Hematopoietic multipotent progenitor cell (in vitro differentiated cells): ENCODE measurements at regions not wholly inside any gene's neighbourhood (a gene's known extent, or its start where the extent isn't known, plus 50 kb on each side); places are given as distances from the start of the nearest gene placed in this dataset.
"Not testable (repeated sequence)": the region's sequence is repeated elsewhere in the genome, so short reads cannot be mapped to it uniquely, and the experiment has no call there.

Source experiments
- DNase-seq, 3 donors: peaks; one replicate each; pipeline ENCODE4 v3.0.0-alpha.2; 2011 to 2015; ENCODE audit warnings: low read depth in 2 of 3, low spot score in 2 of 3

- peak in 1 of 3 donors; percentile 25 for DNase-seq
Observed at GRCh38 chr13:67520886-67521285, 290.8 kb upstream of the PCDH9 start.

- peak in 1 of 3 donors; percentile 8 for DNase-seq
Observed at GRCh38 chr13:67519356-67519755, 289.2 kb upstream of the PCDH9 start.

GRCh38 chr13:67518785-67519184, 288.6 kb upstream of the PCDH9 start:
- DNase-seq = no peak

- DNase-seq = no peak
Observed at GRCh38 chr13:67515895-67516294, 285.8 kb upstream of the PCDH9 start.

DNA sequence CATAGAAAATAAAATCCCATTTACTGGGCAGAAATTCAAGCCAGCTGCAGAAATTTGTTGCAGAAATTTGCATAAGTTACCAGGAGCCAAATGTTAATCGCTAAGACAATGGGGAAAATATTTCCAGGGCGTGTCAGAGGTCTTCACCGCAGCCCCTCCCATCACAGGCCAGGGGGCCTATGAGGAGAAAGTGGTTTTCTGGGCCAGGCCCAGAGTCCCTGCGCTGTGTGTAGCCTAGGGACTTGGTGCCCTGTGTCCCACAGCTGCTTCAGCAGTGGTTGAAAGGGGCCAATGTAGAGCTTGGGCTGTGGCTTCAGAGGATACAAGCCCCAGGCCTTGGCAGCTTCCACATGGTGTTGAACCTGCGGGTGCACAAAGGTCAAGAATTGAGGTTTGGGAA, 278.9 kb upstream of the PCDH9 start:
- DNase-seq = no peak

GRCh38 chr13:67508275-67508674, 278.1 kb upstream of the PCDH9 start:
- not testable (repeated sequence) for DNase-seq

- DNase-seq = no peak
Observed at GRCh38 chr13:67506407-67506806, 276.3 kb upstream of the PCDH9 start.

- DNase-seq = no peak
Observed at GRCh38 chr13:67505376-67505775, 275.2 kb upstream of the PCDH9 start.

- no peak for DNase-seq
Observed at GRCh38 chr13:67498948-67499347, 268.8 kb upstream of the PCDH9 start.

DNA sequence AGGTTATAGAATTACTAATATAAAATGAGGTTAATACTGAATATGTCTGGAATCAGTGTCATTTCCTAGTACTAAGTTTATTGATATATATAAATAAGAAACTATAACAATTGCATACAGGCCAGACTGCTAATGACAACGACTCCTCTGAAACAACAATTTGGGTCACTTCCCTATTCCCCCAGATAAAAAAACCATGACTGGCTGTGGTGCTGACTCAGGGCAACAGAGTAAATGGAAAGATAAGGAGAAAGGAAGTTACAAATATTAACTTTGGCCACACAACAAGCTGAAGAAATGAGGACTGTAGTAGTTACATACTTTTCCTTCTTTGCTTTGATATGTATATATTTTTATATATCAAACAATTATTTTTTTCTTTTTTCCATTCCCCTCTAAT, 263.7 kb upstream of the PCDH9 start:
- peak in 2 of 3 donors; percentile 73 to 91 for DNase-seq

DNA sequence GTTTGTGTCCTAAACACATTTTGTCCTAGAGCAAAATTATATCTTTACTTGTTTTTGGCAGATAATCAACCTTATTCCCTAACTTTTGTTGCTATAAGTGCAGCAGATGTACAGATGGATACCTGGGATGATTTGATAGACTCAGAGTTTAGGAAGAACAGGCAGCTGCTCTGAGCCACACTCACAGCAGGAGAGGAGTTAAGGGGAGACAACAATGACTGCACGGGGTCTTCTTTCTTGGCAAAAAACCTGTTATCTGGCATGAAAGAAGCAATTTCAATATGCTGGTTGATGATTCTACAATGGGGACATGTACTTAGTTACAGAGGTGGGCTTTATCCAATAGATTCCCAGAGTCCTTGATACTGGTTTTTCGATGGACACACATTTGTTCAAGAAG, 258.9 kb upstream of the PCDH9 start:
- DNase-seq = no peak

GRCh38 chr13:67481445-67481844, 251.3 kb upstream of the PCDH9 start:
- DNase-seq = no peak

- DNase-seq = no peak
Observed at GRCh38 chr13:67474115-67474514, 244.0 kb upstream of the PCDH9 start.

DNA sequence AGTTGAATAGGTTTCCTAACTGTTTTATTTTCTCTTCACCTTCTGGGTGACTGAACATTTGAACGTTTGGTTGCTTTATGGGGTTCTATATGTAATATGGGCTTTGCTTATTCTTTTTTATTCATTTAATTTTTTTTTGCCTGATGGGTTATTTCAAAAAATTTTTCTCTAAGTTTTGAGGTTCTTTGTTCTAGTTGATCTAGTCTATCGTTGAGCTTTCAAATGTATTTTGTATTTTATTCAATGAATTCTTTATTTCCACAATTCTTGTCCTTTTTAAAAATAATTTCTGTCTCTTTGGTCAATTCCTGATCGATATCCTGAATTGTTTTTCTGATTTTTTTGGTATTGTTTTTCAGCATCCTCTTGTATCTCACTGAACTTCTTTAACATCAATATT, 239.5 kb upstream of the PCDH9 start:
- no peak for DNase-seq

GRCh38 chr13:67466569-67466968, 236.4 kb upstream of the PCDH9 start:
- no peak for DNase-seq

- no peak for DNase-seq
Observed at GRCh38 chr13:67464154-67464553, 234.0 kb upstream of the PCDH9 start.

DNA sequence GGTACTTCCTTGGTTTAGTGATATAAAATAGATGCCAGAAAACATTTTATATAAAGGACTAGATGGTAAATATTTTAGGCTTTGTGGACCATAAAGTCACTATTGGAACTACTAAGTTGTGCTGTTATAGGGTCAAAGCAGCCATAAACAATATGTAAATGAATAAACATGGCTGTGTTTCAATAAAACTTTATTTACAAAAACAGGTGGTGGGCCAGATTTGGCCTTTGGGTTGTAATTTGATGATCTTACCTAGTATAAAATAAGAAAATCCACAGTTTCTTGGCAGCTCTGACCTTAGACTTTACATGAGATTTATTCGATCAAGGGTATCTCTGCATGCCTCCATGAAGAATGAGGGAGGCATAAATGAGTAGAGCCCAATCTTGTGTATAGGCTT, 232.0 kb upstream of the PCDH9 start:
- no peak for DNase-seq

DNA sequence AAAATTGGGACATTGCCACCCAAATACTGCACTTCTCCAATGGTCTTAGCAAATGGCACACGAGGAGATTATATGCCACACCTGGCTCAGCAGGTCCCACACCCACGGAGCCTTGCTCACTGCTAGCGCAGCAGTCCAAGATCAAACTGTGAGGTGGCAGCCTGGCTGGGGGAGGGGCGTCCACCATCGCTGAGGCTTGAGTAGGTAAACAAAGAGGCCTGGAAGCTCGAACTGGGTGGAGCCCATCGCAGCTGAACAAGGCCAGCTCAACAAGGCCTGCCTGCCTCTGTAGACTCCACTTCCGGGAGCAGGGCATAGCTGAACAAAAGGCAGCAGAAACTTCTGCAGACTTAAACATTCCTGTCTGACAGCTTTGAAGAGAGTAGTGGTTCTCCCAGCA, 222.4 kb upstream of the PCDH9 start:
- DNase-seq = not testable (repeated sequence)

DNA sequence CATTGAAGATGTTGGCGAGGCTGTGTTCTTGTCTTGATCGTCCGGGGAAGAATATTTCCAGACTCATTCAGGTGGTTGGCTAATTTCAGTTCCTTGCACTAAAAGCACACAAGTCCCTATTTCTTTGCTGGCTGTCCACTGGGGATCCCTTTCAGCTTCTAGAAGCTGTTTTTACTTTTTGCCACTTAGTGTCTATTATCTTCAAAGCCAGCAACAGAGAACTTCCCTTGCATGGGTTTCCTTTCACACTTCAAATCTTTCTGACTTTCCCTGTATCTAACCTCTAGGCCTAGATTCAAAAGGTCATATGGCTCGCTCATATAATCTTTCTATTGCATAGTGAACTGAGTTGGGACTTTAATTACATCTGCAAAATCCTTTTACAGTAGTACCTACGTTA, 215.3 kb upstream of the PCDH9 start:
- peak in 1 of 3 donors; percentile 52 for DNase-seq

DNA sequence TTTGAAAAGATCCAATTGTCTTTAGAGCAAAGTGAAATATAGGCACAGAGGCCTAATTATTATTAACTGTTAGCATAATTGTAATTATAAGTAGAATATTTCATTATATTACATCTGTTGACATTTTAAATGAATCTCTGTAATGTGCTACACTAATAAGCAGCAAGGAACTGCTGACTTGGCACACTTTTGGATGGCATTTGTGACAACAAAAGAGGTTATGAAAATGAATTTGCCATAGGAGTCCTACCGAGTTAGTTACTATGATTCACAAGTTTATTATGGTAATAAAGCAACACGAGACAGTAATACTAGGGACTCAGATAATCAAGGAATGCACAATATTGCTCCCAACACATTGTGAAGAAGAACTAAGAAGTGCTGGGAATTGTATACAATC, 213.8 kb upstream of the PCDH9 start:
- DNase-seq = no peak

DNA sequence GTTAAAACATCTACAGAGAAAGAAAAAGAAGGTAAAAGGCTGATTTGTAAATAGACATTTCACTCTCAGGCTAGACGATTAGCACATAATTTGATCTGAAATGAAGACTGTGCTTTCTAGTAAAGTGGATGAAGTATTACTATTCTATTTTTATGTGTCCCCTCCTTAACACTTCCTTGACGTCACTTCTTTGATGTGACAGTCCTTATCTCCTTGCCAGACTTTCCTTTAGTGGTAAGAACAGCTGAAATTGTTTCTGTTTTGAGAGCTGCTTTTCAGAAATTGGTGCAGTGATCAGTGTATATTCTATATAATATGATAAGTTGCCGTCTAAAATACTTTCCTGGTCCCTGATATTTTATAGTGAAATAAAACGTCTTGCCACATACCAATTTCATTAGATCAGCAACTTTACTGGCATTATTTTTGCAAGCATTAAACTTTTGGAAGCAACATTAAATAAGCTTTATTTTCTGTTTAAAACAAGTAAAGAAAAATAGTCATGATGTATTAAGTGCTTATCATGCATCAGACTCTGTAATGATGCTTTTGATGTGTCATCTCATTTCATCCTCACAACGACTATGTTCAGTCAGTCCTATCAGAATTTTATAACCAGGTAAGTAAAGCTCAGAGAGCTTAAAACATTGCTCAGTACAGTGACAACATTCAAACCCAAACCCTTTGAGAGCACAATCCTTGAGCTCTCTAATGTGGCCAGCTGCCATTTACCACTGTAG, 210.3 kb upstream of the PCDH9 start:
- DNase-seq = peak in 2 of 3 donors; percentile 80 to 93

DNA sequence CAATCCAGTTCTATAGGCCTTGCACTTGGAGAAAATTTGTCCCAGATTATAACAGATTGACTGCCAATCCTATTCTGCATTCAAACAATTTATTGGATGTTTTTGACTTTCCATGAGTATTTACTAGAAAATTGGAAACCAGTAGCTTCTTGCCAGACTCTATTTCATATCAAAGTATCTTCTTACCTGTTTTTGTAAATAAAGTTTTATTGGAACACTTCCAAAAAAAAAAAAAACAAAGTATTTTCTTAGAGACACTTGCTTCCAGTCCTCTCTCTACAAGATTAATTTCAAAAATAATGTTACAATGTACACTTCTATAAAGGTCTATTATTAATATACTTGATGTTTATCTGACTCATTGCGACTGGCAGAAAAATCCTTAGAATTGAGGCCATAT, 209.2 kb upstream of the PCDH9 start:
- peak in 1 of 3 donors; percentile 14 for DNase-seq

- DNase-seq = peak in 2 of 3 donors; percentile 59 to 72
Observed at GRCh38 chr13:67438465-67438864, 208.3 kb upstream of the PCDH9 start.
